MM.1S (cell line): ENCODE measurements at regions not wholly inside any gene's neighbourhood (a gene's known extent, or its start where the extent isn't known, plus 50 kb on each side); places are given as distances from the start of the nearest gene placed in this dataset.

Experiments used
- EZH2 ChIP-seq: fragments of 300-600 bp; sonication (generic); optimal IDR thresholded peaks from 2 replicates; pipeline ENCODE3; 2017; ENCODE audit warnings: low read depth, mild to moderate bottlenecking, antibody characterized with exemption, low read length, mixed read lengths
- EZH2phosphoT487 ChIP-seq: fragments of 300-600 bp; sonication (generic); IDR thresholded peaks from 2 replicates; pipeline ENCODE4 v1.6.1; 2018; ENCODE audit warnings: antibody characterized with exemption, low read length
- TF ChIP-seq, protein P1 (sequence below): fragments of 300-600 bp; sonication (generic); IDR thresholded peaks from 2 replicates; pipeline ENCODE4 v1.5.1; 2016; ENCODE audit warnings: antibody characterized with exemption, low read length, mixed read lengths

GRCh38 chr5:106822851-106823250, 847.9 kb downstream of the EFNA5 start:
- TF ChIP-seq, protein P1, sequence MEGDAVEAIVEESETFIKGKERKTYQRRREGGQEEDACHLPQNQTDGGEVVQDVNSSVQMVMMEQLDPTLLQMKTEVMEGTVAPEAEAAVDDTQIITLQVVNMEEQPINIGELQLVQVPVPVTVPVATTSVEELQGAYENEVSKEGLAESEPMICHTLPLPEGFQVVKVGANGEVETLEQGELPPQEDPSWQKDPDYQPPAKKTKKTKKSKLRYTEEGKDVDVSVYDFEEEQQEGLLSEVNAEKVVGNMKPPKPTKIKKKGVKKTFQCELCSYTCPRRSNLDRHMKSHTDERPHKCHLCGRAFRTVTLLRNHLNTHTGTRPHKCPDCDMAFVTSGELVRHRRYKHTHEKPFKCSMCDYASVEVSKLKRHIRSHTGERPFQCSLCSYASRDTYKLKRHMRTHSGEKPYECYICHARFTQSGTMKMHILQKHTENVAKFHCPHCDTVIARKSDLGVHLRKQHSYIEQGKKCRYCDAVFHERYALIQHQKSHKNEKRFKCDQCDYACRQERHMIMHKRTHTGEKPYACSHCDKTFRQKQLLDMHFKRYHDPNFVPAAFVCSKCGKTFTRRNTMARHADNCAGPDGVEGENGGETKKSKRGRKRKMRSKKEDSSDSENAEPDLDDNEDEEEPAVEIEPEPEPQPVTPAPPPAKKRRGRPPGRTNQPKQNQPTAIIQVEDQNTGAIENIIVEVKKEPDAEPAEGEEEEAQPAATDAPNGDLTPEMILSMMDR = no peak
- TF ChIP-seq EZH2 (no peak), EZH2phosphoT487 (no peak)
